ENCODE measurements at regions not wholly inside any gene's neighbourhood (a gene's known extent, or its start where the extent isn't known, plus 50 kb on each side); places are given as distances from the start of the nearest gene placed in this dataset.

DNA sequence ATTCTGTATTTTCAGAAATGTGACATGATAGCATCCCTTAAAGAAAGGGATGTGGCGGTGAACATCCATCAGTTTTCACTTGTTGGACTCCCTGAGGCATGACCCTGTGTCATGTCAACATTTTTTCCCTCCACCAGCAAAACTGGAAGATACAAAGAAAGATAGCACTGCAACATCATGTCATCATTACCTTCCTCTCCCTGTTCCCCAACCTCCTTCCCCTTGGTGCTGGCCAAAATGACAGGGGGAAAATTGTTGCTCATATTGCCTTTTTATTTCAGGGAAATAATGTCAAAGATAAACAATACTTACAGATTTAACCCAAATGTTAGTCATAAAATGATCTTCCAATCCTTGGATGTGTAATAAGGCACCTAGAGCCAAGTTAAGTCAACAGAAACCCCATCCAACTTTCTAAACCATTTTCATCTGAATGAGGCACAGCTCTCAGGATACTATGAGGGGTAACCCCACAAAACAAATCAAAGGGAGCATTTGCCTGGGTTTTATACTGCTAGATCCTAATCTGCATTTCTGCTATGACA, 644.3 kb downstream of the ACTL7B start:
- DNase-seq (ENCODE audit: low read depth): no peak

DNA sequence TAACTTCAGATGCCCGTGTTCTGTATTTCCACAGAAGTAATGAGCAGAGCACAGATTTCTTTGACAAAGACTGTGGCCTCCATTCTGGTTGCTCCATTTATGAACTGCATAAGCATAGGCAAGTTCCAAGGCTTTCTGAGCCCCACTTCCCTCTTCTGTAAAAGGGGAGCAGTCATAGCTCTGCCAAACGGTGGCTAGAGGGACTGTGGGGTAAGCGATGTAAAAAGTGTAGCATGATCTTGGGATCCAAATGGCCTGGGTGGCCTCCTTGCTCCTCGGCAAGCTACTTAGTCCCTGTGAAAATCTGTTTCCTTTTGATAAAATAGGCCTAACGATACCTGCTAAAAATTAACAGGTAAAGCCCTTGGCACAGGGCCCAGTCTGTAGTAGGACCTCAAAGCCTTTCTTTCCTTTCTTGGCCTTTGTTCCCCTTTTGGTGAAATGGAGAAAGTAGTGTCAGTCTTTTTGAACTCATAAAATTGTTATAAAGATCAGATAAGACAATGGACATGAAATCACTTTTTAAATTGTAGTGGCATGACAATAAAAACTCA, 646.6 kb downstream of the ACTL7B start:
- DNase-seq (ENCODE audit: low read depth): no peak
- TF ChIP-seq, protein P1, sequence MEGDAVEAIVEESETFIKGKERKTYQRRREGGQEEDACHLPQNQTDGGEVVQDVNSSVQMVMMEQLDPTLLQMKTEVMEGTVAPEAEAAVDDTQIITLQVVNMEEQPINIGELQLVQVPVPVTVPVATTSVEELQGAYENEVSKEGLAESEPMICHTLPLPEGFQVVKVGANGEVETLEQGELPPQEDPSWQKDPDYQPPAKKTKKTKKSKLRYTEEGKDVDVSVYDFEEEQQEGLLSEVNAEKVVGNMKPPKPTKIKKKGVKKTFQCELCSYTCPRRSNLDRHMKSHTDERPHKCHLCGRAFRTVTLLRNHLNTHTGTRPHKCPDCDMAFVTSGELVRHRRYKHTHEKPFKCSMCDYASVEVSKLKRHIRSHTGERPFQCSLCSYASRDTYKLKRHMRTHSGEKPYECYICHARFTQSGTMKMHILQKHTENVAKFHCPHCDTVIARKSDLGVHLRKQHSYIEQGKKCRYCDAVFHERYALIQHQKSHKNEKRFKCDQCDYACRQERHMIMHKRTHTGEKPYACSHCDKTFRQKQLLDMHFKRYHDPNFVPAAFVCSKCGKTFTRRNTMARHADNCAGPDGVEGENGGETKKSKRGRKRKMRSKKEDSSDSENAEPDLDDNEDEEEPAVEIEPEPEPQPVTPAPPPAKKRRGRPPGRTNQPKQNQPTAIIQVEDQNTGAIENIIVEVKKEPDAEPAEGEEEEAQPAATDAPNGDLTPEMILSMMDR (conservative IDR thresholded peaks at IDR 0.05; ENCODE audit: low read length): no peak
- H3K4me3 ChIP-seq (ENCODE audit: low read length): no peak overlapping the region

More for the DNA sequence above, 644.3 kb downstream of the ACTL7B start:
- H3K4me3 ChIP-seq (ENCODE audit: low read length): no peak overlapping the region
- TF ChIP-seq, protein P1 (conservative IDR thresholded peaks at IDR 0.05; ENCODE audit: low read length): no peak

GRCh38 chr9:108207561-108208165, 648.1 kb downstream of the ACTL7B start:
- no peak overlapping the region for H3K4me3 ChIP-seq (ENCODE audit: low read length)
- TF ChIP-seq, protein P1 (conservative IDR thresholded peaks at IDR 0.05; ENCODE audit: low read length): no peak
- DNase-seq (ENCODE audit: low read depth): peak; percentile 87

- DNase-seq (ENCODE audit: low read depth): peak; percentile 50
- TF ChIP-seq, protein P1 (conservative IDR thresholded peaks at IDR 0.05; ENCODE audit: low read length): no peak
- H3K4me3 ChIP-seq (ENCODE audit: low read length): no peak overlapping the region
Measured at GRCh38 chr9:108205276-108205675, 650.5 kb downstream of the ACTL7B start.

DNA sequence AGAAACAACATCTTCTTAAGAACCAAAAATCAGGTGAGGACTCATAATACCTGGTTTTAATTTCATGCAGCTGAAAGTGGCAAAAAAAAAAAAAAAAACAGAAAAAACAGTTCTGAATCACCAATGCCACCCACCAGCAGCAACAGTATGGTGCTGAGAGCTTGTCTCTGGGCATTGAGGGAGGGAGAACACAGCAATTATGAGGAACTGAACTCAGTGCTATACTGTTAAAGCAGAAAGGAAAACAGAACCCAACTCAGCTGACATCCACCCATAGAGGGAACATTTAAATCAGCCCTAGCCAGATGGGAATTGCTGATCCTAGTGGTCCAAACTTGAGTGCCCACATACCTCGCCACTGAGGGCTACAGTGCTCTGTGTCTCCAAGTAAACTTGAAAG, 657.9 kb downstream of the ACTL7B start:
- DNase-seq (ENCODE audit: low read depth): no peak
- TF ChIP-seq, protein P1 (conservative IDR thresholded peaks at IDR 0.05; ENCODE audit: low read length): no peak
- no peak overlapping the region for H3K4me3 ChIP-seq (ENCODE audit: low read length)

DNA sequence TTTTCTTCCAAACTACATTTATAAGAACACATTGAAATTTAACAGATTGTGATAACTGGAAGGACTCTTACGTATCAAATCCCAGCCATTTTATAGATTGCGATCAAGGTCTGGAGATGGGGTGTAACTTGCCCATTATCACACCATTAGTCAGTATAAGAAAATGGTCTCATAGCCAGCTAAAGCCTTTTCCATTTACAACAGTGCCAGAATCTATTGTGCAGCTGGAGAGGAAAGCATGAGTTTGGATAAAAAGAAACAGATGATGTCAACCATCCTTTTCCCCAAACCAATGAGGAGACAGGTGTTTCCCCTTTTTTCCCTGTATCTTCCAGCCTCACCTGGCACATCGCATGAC, 658.8 kb downstream of the ACTL7B start:
- H3K4me3 ChIP-seq (ENCODE audit: low read length): no peak overlapping the region
- TF ChIP-seq, protein P1 (conservative IDR thresholded peaks at IDR 0.05; ENCODE audit: low read length): no peak
- DNase-seq (ENCODE audit: low read depth): no peak

Data from AG10803 (cell line).